DND-41 (cell line): ENCODE measurements at regions not wholly inside any gene's neighbourhood (a gene's known extent, or its start where the extent isn't known, plus 50 kb on each side); places are given as distances from the start of the nearest gene placed in this dataset.

ENCODE experiments used
- EZH2 ChIP-seq: IDR thresholded peaks from 3 replicates; pipeline ENCODE4 v1.6.1; 2012; ENCODE audit warnings: borderline replicate concordance, low read depth, mild to moderate bottlenecking, moderate library complexity, low read length, inconsistent platforms; ENCODE audit not compliant: severe bottlenecking
- TF ChIP-seq, protein P1 (sequence below): IDR thresholded peaks from 2 replicates; pipeline ENCODE4 v1.5.1; 2012; ENCODE audit warnings: borderline replicate concordance, low read length, moderate library complexity, mild to moderate bottlenecking; ENCODE audit not compliant: poor library complexity, severe bottlenecking; ENCODE audit errors: extremely low read depth

DNA sequence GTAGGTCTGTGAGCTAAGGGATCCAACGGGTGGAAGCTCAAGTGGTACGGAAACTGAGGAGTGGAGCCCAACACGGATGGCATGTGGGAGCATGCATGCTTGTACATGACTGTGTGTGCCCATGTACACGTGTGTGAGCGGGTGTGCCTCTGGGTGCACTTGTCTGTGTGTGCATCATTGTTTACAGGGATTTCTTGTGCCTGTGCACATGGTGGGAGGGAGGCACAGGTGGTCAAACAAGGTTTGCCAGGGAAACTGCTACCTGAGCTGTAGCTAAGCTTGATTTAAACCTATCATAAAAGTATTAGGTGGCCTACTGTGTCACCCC is 122.5 kb upstream of the MAMLD1 start:
- no peak for TF ChIP-seq EZH2
- TF ChIP-seq, protein P1, sequence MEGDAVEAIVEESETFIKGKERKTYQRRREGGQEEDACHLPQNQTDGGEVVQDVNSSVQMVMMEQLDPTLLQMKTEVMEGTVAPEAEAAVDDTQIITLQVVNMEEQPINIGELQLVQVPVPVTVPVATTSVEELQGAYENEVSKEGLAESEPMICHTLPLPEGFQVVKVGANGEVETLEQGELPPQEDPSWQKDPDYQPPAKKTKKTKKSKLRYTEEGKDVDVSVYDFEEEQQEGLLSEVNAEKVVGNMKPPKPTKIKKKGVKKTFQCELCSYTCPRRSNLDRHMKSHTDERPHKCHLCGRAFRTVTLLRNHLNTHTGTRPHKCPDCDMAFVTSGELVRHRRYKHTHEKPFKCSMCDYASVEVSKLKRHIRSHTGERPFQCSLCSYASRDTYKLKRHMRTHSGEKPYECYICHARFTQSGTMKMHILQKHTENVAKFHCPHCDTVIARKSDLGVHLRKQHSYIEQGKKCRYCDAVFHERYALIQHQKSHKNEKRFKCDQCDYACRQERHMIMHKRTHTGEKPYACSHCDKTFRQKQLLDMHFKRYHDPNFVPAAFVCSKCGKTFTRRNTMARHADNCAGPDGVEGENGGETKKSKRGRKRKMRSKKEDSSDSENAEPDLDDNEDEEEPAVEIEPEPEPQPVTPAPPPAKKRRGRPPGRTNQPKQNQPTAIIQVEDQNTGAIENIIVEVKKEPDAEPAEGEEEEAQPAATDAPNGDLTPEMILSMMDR: no peak
